Right atrium auricular region (tissue), 2 donors: ENCODE measurements at regions not wholly inside any gene's neighbourhood (a gene's known extent, or its start where the extent isn't known, plus 50 kb on each side); places are given as distances from the start of the nearest gene placed in this dataset.

Experiments
- DNase-seq: peaks from one replicate; pipeline ENCODE4 v3.0.0-alpha.2; 2019; ENCODE audit warnings: low spot score
- H3K27ac ChIP-seq, 2 donors: fragments of 200-600 bp; sonication (generic); 1 replicate in 1 of 2; 2 replicates in 1 of 2; pipeline ENCODE4 v1.5.1; 2016 to 2019
- H3K27me3 ChIP-seq, 2 donors: fragments of 200-600 bp; sonication (generic); one replicate each; pipeline versions ENCODE4 v1.5.1 to v1.6.0; 2017 to 2019
- H3K36me3 ChIP-seq: fragments of 200-600 bp; sonication (generic); one replicate; pipeline ENCODE4 v1.5.1; 2016
- H3K4me1 ChIP-seq, 2 donors: fragments of 200-600 bp; sonication (generic); one replicate each; pipeline versions ENCODE4 v1.5.1 to v1.6.0; 2017 to 2019
- H3K4me3 ChIP-seq, 2 donors: fragments of 200-600 bp; sonication (generic); 1 replicate in 1 of 2; 2 replicates in 1 of 2; pipeline ENCODE4 v1.5.1; 2017 to 2019; ENCODE audit warnings: mild to moderate bottlenecking in 1 of 2, moderate library complexity in 1 of 2
- H3K9me3 ChIP-seq, 2 donors: fragments of 200-600 bp; sonication (generic); one replicate each; pipeline ENCODE4 v1.5.1; 2019
- CTCF ChIP-seq, 2 donors: fragments of 200-600 bp; sonication (generic); IDR thresholded peaks; one replicate each; pipeline ENCODE4 v1.5.1; 2019; ENCODE audit warnings: antibody characterized with exemption in 2 of 2

- no peak overlapping the region for H3K4me3 ChIP-seq
- no peak for TF ChIP-seq CTCF (IDR thresholded peaks at IDR 0.05)
- peak; percentile 50 for DNase-seq
Observed at GRCh38 chr15:70342554-70343548, 245.1 kb upstream of the TLE3 start.

DNA sequence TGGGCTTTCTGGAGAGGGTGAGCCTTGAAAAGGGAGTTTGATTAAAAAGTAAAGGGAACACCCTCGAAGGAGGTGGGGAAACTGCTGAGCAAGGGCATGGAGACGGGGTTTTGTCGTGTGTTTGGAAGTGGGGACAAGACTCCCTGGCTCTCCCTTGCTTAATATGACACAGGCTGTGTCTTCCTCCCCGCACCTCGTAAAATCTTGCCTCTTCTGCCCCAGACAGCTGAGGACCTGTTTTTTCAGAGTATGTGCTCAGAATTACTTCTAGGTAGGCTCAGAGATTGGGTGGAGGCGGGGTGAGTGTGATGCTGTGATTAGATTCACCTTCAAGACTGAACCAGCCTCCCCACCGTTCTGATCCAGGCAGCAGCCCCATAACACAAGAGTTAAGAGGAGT is 244.4 kb upstream of the TLE3 start:
- H3K4me3 ChIP-seq, result no peak overlapping the region
- H3K27me3 ChIP-seq, result no peaks in the 10 kb centered on the region
- no peaks in the 10 kb centered on the region for H3K36me3 ChIP-seq
- no peak for TF ChIP-seq CTCF (IDR thresholded peaks at IDR 0.05)
- no peaks in the 10 kb centered on the region for H3K9me3 ChIP-seq
- H3K4me1 ChIP-seq, result peaks cover 0 to 5% of the 10 kb centered on the region in 2 donors
- DNase-seq, result peak; percentile 36
- no peak overlapping the region for H3K27ac ChIP-seq

More at GRCh38 chr15:70342554-70343548, 245.1 kb upstream of the TLE3 start:
- Histone ChIP-seq H3K36me3 (no peaks in the 10 kb centered on the region), H3K27ac (no peak overlapping the region), H3K27me3 (no peaks in the 10 kb centered on the region), H3K4me1 (peaks cover 0 to 5% of the 10 kb centered on the region in 2 donors), H3K9me3 (no peaks in the 10 kb centered on the region)

- H3K4me3 ChIP-seq, result no peak overlapping the region
- peak; percentile 52 for DNase-seq
- H3K27ac ChIP-seq, result no peak overlapping the region
- H3K36me3 ChIP-seq, result no peaks in the 10 kb centered on the region
- no peaks in the 10 kb centered on the region for H3K9me3 ChIP-seq
- H3K27me3 ChIP-seq, result no peaks in the 10 kb centered on the region
- no peak for TF ChIP-seq CTCF (IDR thresholded peaks at IDR 0.05)
- peaks cover 0 to 5% of the 10 kb centered on the region in 2 donors for H3K4me1 ChIP-seq
Observed at GRCh38 chr15:70341566-70341965, 243.8 kb upstream of the TLE3 start.

DNA sequence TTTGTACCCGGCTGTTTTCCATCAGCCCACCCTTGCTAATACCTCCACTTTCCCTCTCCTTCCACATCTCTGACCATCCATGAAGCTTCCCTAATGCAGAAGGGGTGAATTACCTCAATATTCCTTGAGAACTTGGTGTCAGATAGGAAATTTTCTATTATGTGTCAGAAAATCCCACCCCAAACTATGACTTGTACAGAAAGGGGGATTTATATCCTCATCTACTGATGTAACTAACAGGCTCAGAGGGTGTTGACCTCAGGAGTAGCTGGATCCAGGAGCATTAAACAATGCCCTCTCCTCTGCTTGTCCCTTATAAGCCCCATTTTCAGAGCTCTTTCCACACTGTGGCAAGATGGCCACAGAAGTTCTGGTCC is 242.8 kb upstream of the TLE3 start:
- H3K36me3 ChIP-seq, result no peaks in the 10 kb centered on the region
- TF ChIP-seq CTCF (IDR thresholded peaks at IDR 0.05), result no peak
- peaks cover 0 to 5% of the 10 kb centered on the region in 2 donors for H3K4me1 ChIP-seq
- no peak overlapping the region for H3K4me3 ChIP-seq
- H3K27ac ChIP-seq, result no peak overlapping the region
- H3K27me3 ChIP-seq, result no peaks in the 10 kb centered on the region
- peaks cover 0 to under 1% of the 10 kb centered on the region in 2 donors for H3K9me3 ChIP-seq
- DNase-seq, result no peak

DNA sequence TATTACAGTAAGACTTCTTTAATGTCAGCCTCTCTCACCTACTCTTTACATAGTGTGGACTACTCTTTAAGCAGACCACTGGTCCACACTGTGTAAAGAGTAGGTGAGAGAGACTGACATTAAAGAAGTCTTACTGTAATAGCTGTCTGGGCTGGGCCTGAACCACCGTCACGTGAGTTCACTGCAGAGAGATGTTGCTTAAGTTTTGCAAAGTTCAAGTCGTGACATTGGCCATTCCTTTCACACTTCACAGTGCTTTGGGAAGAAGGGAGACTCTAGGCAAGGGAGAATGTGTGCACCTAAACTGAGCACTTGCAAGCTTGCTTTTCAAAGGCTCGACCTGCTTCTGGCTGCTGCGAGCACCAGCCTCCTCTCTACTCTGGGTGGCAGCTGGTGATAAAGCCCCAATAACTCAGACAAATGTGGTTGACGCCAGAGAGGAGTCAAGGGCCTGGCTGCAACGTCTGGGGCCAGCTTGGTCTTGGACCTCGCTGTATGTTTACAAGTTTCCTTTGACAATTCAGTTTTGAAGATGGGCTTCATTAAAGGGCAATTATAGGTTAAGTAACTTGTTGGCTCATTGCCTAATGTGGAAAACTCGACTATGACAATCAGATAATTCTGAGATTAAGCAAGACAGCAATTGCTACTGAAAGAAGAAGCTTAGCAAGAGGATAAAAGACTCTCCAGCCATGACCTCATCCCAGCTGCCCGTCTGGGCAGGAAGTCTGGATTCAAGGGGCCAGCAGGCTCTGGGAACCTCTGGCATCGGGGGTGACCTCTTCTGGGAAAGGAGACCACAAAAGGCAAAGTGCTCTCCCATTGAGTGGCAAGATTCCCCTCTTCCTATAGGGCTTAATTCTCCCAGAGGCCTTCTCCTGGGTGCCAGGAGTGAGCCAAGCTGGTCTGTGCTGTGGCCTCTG is 242.1 kb upstream of the TLE3 start:
- Histone ChIP-seq H3K4me1 (peaks cover 0 to 5% of the 10 kb centered on the region in 2 donors), H3K27ac (no peak overlapping the region), H3K4me3 (no peak overlapping the region), H3K27me3 (no peaks in the 10 kb centered on the region), H3K36me3 (no peaks in the 10 kb centered on the region), H3K9me3 (peaks cover 0 to 7% of the 10 kb centered on the region in 2 donors)
- DNase-seq, result no peak
- no peak for TF ChIP-seq CTCF (IDR thresholded peaks at IDR 0.05)
